Mucosa of gallbladder (tissue), 1 donor: ENCODE measurements at regions not wholly inside any gene's neighbourhood (a gene's known extent, or its start where the extent isn't known, plus 50 kb on each side); places are given as distances from the start of the nearest gene placed in this dataset.
"Not testable (repeated sequence)": the region's sequence is repeated elsewhere in the genome, so short reads cannot be mapped to it uniquely, and the experiment has no call there.

ENCODE experiments used
- DNase-seq: peaks from one replicate; pipeline ENCODE4 v3.0.0-alpha.2; 2020; ENCODE audit warnings: low spot score
- donor health status: DM: no; HTN: no; CAD: no.

DNA sequence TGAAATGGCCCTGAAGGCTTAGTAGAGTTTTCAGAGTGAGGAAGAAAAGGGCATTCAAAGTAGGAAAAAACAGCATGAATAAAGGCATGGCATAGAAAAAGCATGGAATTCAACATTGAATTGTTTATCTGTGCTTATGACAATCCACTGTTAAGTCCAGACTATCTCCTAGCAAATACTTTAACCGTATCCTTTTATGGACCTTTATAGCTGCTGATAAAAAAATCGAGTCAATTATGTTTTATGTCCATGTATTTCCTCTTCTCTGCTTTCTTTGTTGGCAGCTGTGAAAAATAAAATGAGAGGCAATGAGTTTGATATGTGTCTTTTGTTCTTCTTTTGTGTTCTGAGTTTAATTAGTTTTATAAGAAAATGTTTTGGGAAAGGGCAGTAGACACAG is 70.4 kb downstream of the TDRD15 start:
- no peak for DNase-seq

DNA sequence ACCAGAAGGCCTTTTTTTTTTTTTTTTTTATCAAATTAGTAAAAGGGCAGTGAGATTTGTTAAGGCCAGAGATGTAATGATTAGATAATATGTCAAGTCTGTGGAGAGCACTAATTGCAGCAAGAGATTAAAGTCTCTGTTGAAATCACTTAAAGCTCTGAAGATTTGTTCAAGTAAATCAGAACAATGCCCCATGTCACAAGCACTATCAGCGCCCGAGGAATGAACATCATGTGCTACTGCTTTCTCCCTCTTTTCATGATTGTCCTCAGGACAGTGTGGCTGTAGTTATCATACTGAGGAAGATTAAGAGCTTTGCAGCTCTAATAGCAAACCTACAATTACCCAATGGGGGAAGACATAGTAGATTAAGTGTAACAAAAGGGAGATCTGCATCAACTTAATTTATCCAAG is 71.1 kb downstream of the TDRD15 start:
- no peak for DNase-seq

DNA sequence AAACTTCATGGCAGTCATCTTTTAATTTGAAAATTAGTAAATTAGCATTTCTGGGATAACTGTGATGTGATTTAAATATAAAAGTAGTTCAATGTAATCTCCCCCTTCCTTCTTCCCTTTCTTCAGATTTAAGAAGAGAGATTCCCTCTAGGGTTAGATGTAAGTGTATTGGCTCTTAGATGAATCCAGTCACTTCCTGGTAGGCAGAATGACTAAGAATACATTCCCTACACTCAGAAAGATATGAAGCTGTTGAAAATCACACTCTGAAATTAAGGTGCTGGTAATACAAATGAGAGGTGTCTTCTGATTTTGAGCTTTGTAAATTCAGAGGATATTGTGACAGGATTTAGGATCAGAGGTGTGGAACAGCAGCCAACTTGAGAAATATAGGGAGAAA is 71.6 kb downstream of the TDRD15 start:
- no peak for DNase-seq

DNA sequence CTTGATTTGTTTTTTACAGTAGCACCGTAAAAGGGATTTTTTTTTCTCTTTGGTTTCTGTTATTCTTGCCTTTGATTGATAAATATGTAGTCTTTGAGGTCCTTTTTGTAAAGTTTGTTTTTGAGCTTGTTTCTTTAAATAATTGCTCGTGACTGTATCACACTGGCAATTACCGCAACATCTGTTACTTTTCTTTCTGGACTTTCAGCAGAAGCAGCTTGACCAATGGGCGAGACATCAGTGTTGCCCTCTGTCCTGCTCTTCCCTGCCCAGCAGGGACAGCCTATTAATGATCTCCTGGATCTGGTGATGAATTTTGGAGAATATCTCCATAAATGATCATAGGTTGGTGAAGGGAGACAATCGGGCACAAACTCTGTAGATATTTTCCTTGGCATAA is 74.9 kb downstream of the TDRD15 start:
- DNase-seq = no peak

DNA sequence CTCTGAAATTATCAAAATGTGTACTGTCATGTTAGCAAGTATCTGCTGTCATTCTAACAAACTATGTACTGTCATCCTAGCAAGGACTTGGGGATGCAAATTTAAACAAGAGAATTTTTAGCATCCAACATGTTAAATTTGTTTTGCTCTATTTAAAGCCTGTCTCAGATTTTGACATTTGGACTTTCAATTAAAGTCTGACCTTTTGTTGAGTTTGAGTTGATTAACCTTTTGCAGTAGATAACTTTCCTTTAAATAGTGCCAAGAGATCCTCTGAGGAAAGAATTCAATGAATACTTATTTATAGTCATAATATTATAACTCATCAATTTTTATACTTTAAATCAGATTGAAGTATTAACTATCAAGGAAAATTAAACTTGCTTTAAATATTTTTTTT is 80.2 kb downstream of the TDRD15 start:
- DNase-seq = no peak

DNA sequence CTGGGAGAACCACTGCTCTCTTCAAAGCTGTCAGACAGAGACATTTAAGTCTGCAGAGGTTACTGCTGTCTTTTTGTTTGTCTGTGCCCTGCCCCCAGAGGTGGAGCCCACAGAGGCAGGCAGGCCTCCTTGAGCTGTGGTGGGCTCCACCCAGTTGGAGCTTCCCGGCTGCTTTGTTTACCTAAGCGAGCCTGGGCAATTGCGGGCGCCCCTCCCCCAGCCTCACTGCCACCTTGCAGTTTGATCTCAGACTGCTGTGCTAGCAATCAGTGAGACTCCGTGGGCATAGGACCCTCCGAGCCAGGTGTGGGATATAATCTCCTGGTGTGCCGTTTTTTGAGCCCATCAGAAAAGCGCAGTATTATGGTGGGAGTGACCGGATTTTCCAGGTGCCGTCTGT is 90.3 kb downstream of the TDRD15 start:
- DNase-seq = not testable (repeated sequence)

DNA sequence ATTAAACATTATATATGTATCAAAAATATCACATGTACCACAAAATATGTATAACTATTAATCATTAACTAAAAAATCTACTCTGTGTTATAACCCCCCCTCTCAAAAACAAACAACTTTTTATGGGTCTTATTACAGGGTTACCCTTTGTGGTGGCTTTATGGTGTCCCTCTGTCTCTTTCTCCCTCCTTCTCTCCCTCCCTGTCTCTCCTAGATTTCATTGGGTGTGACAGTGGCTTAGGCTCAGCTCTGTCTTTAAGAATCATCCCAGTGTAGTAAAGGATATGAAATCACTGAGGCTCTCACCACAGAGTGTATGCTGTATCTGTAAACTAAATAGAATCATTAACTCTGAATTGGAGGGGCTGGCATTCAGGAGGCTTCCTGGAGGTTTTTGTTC is 93.7 kb downstream of the TDRD15 start:
- no peak for DNase-seq

DNA sequence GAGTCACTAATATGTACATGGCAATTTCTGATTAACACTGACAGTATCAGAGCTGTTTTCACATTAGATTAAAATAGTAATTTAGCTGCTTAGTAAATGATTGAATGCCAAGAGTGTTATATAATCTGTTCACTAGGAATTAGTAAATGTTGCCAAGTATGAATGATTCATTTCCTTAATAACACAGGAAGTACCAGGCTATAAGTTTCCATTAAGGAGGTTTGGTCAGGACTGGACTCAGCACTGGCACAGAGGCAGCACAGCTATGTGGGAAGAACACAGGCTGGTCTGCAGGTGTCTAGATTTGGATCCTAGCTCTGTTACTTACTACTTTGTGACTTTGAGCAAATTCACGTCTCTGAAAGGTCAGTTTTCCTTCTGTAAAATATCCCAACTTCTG is 97.2 kb downstream of the TDRD15 start:
- DNase-seq = peak; percentile 15

DNA sequence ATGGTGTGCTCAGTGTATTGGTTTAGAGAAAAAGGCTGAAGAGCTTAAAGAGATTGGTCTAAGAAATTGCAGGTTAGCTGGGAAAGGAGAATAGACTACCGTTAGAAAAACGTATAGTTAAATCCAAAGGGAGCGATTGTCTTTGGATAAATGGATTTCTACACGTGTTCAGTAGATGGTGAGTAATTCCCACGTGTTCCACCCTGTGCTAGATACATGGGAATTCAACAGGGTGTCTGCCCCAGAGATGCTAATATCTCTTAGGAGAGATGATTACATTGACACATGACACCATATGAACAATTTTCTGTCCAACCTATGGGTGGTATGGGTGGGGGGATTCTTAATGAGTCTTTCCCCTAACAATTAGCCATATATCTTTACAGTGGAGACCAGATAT is 99.8 kb downstream of the TDRD15 start:
- no peak for DNase-seq

DNA sequence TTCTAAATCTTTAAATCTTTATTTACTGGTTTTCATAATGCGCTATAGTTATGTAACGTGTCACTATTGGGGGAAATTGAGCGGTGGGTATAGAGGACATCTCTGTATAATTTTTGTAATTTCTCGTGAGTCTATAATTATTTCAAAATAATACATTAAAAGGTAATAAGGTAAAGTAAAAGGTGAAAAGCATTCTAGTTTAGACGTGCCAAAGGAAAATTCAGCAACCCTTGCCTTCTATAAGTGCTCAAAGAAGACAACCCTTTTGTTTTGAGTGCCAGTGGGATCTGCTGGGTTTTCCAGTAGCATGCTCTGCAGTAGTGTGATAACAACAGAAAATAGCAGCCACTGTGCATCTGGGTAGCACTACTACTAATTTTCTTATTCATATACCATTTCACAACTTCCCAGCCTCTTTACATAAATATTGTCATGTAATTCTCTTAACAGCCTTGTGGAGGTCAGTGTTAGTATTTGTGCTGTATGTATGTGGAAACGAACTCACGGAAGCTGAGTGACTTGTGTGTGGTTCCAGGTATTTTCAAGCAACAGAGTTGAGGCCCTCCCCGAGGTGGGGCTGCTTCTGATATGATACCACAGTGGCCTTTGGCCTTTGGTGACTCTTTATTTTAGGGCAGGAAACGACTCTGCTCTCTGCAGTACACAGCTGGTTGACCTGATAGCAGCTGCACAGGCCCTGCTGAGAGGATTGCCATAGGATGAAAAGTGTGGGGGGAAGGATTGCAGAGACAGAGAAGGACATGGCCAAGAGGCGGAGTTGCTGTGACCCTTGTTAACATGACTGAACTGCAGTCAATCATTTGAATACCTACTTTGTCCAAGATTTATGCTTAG is 104.5 kb downstream of the TDRD15 start:
- no peak for DNase-seq

DNA sequence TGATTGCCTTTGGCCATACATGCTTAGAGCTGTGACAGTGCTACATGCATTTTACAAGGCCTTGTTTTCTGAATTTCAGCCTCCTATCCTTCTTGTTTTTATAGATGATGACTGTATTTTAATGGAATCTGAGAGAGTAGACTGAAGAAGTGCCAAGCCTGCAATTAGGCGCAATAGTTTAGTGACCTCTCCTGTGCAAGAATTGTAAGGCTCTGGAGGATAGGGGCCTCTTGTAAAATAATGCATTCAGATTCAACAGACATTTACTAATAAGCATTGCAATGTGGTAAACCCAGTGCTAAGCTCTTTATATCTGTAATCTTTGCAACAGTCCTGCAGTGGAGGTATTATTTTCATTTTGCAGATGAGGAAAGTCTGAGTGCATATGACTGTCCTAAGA is 105.5 kb downstream of the TDRD15 start:
- no peak for DNase-seq

DNA sequence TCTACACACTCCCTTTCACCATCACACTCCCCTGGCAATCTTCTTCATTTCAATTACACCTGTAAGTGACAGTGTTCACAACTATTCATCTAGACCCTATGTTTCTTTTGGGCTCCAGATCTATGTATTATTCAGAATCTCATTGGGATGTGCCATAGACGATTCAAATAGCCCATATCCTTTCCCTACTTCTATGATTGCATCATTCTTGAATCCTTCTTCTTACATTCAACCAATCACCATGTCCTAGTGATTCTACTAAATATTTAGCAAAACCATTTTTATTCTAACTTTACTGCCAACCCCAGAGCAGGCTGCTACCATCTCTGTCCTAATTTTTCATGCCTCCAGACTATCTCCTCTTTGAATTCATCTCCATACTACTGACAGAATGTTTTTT is 106.4 kb downstream of the TDRD15 start:
- DNase-seq = no peak

DNA sequence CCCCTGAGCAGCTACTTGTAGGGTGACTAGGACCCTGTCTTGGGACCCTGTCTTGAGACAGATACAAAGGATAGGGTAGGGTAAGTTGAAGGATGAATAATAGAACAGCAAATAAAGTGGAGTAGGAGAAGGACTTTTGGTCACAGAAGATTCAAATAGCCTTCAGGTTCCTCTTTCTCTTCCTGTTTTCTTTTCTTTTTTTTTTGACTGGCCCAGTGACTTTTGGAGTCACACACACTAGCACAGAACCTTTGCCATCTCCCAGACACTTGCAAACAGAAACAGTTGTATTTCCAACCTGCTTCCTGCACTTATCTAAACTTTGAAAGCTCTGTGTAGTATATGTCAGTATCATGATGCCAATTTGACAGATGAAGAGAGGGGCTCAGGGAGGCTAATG is 108.2 kb downstream of the TDRD15 start:
- DNase-seq = no peak

DNA sequence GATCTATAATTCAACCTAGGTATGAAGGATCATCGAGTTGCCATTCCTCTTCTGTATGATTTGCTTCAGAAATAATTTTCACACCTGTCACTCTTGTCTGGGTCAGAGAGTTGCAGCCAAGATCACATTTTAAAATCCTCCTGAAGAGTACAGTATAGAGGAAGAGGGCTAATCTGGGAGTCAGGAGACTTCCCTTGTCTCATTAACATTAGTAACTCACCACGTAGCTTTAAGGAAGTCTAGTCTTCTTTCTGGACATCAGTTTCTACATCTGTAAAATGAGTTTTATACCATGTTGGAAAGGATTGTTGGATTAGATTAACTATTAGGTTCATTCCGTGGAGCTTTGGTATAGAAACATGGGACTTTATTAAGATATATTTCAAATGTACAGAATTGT is 109.4 kb downstream of the TDRD15 start:
- DNase-seq = no peak

DNA sequence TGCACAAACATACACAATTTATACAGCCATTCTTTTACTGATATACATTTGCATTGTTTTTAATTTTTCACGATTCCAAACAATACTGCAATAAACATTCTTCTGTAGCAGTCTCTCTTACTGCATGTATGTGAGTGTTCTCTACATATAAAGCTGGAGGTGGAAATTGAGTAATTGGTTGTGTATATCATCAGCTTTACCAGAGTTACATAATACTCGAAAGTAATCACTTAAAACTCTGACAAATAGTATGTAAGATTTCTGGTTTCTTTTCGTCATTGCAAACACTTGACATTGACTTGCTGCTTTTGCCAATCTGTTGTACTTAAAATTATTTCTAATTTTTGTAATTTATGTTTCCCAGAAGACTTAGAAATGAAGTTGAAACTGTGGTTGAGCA is 110.2 kb downstream of the TDRD15 start:
- no peak for DNase-seq

DNA sequence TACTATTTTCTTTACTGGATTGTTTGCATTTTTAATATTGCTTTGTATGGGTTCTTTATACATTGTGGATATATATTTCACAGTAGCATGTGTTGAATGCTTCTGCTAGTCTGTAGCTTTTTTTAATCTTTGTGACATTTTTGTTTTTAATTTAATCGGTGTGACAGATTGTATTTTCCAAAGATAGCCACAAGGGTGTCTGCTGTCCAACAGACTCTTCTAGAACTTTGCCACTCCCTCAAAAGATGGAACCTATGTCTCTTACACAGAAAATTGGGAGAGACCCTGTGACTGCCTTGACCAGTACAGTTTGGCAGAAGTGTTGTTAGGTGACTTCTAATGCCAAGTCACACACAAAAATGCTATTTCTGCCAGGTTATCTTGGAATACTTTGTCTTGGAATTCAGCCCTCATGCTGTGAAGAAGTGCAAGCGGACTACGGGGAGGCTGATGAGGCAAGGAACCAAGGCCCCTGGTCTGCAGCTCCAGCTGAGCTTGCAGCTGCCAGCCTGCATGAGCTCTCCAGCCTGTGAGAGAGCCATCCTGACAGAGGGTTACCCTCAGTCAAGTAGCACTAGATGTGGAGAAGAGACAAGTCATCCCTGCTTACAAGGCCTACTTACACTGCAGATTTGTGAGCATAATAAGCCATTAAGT is 110.8 kb downstream of the TDRD15 start:
- no peak for DNase-seq

DNA sequence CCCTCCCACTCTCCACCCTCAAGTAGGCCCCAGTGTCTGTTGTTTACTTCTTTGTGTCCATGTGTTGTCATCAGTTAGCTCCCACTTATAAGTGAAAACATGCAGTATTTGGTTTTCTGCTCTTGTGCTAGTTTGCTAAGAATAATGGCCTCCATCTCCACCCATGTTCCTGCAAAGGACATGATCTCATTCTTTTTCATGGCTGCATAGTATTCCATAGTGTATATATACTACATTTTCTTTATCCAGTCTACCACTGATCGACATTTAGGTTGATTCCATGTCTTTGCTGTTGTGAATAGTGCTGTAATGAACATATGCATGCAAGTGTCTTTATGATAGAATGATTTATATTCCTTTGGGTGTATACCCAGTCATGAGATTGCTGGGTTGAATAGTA is 116.0 kb downstream of the TDRD15 start:
- DNase-seq = not testable (repeated sequence)

DNA sequence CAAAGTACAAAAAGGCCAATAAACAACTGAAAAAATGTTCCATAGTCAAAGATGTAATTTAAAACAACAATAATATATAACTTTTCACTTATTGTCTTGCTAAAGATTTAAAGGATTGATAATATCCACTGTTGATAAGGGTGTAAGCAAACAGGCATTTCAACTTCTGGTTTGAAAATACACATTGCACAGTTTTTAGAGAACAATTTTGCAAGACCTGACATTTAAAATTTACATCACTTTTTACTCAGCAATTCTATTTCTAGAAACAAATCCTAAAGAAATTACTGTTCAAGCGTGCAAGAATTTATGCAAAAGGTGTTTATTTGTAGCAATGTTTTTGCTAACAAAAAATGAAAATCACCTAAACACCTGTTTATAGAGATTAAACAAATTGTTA is 120.4 kb downstream of the TDRD15 start:
- DNase-seq = no peak

DNA sequence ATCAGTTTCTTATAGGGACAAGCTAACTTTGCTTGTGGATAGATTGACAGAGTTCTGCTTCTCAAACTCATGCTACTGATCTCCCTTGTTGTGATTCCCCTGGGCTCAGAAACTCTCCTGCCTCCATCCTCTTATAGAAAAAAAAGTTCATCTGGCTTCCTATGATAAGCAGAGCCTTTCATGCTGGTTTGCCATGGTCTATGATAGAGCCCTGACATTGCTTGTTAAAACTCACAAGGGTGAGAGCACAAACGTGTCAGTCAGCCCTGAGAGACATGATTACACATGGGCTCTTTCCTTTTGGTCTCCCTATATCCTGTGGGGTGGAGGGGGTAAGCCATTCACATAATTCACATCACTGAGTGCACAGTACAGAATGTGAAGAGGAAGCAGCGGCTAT is 121.8 kb downstream of the TDRD15 start:
- no peak for DNase-seq

DNA sequence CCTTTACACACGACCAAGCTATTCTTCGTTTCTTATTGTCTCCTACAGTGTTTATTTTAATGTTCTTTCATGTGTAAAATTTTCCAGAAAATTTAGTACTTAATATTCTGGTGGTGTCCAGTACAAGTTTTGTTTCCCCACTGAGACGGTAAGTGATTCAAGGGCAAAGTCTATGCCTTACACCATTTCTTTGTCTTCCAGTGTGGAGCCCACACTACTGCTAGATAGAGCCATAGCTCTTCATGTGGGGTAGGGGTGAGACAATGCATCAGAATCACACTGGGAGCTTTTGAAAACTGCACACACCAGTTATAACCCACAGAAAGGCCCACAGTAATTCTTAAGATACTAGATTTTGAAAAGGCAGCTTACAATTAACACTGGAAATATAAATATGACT is 125.6 kb downstream of the TDRD15 start:
- DNase-seq = no peak

DNA sequence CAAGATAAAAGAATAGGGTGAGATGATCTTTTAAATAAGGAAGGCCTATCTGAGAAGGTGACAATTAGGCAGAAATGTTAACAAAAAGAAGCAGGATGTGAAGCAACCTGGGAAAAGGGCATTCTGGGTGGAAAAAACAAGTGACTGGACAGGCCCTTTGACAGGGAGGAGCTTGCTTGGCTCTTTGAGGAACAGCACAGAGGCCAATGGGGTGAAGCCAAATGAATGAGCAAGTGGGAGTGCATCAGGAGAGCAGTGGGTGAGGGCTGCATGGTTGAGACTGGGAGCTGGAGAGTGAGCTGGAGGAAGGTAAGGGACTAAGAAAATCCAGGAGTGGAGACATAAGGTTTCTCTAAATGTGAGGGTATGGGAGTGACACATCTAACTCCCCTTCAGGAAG is 126.9 kb downstream of the TDRD15 start:
- no peak for DNase-seq

DNA sequence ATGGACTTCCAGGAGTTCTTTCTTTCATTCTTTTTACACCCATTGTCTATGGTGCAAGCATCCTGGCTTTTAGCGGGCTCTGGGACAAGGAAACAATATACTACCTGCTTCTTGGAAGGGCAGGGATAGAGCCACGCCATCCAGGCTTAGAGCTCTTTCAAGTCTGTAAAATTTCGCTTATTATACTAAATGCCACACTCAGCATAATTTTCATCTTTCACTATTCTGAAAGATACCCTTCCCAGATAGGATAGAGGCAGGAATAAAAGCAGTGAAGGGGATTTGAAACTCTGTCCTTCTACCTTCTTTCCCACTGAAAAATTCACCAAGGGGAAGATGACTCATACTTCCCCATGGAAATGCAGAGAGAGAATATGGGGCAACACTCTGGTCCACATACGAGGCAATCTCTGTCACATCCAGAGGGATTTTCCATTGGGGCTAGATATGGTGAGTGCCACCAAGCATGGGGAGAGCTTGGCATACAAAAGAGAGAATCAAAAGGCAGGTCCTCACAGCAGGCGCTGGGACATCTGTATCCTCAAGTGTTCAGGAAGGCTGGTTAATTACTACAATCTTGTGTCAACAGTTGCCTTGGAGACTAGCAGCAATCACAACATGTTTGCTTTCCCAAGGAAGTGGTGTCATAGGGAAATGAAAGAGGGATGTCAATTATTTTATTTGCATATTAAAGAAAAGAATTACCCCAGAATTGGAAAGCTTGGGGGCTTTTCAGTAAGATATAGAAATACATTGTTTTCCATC is 127.6 kb downstream of the TDRD15 start:
- no peak for DNase-seq
